NCI-H2171 treated with DMSO at 0.1 percent for 48 hours (cell line): ENCODE measurements at regions not wholly inside any gene's neighbourhood (a gene's known extent, or its start where the extent isn't known, plus 50 kb on each side); places are given as distances from the start of the nearest gene placed in this dataset.
"Not testable (repeated sequence)": the region's sequence is repeated elsewhere in the genome, so short reads cannot be mapped to it uniquely, and the experiment has no call there.

Experiments
- DNase-seq: peaks from one replicate; lab custom pipeline; 2025; lab: John Stamatoyannopoulos, UW

DNA sequence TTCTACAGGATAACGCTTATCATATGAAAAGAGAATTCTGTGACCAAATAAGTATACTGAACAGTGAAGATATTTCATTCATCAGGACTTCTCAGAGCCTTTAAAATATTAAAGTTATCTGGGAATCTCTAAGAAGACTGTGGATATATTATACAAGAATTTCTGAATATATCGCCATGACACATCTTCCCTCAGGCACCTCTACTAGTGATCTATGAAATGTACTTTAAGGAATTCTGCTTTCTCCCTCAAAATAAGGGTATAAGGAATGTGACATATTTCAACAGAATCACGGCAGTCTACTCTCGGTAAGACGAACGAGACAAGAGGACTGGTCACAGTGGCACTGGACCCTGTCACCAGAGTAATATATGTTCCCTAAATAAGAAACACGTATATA is 504.2 kb upstream of the PHF14 start:
- no peak for DNase-seq

DNA sequence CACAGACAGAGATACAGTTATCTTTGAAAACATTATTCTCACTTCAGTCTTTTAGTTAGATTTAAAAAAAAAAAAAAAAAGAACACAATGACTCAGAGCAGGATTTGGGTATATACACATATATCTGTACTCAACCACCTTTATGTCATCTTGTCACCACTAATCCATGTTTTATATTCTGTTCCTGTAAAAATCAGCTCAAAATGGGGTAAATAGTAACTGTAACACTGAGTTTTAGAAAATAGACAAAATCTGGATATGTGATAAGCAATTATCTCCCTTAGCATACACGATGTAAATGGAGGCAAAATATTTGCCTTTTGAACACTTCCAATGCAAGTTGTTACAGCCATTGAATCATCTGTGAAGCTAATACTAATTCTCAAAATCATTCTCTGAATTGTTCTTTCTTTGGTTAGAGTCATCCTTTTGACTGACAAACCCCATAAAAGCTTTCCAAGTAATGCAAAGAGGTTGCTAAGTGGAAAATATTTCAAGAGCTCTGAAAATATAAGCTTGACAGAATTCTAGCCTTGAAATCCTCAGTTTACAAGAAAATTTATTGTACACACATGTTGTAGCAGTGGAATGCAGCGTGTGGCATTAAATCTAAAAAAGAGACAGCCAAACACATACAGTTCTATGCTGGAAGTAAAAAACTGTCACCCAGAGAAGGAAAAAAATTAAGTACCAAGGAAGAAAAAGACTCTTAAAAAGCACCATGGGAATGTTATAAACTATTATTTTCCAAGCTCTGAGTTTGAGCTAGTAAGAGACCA is 502.2 kb upstream of the PHF14 start:
- no peak for DNase-seq

DNA sequence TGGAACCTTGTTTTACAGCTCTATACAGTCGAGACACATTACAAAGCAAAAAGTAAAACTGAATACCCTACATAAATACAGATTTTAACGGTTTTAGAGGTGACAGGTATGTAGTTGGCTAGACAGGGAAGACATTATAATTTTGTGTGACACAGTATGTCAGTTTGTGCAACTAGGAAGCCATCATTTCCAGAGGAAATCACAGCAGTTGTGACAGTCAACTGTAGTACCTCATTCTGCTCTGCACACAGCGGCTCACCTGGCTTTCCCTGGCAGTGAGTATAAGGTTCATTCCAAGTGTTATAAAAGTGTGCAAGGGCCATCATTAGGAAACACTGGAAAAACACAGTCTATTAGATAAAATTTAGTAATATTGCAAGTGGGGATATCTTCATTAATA is 501.6 kb upstream of the PHF14 start:
- no peak for DNase-seq

DNA sequence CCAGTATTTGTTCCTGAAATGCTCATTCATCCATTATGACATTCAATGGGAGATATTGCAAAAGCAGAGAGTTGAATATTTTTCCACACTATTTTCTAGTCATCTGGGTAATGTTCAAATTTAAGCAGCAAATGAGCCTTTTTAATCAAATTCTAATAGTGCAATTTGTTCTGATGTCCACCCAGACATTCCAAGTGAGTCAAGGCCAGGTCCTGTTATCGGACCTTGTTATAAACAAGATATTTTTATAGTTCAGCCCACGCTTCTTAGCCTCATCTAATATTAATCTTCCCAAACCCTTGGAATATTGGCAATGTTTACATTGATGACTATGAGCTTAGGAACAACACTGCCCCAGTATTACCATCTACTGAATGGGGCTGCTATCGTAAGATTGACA is 500.1 kb upstream of the PHF14 start:
- no peak for DNase-seq

DNA sequence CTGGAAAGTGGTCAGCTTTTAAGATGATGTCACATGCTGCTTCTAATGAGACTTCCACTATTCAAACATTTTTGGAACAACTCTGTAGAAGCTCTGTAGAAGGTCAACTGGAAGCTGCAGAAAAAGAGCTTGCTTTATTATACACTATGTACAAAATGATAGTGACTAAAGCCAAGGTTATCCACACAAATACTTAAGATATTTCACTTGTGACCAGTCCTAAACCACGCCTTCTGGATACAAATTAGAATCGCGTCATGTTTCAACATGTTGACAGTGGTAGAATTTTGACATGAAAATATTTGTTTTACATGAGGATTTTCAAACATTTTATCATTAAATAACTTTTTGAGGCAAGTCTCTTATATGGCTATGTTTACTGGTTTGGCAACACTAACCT is 499.6 kb upstream of the PHF14 start:
- DNase-seq = no peak

DNA sequence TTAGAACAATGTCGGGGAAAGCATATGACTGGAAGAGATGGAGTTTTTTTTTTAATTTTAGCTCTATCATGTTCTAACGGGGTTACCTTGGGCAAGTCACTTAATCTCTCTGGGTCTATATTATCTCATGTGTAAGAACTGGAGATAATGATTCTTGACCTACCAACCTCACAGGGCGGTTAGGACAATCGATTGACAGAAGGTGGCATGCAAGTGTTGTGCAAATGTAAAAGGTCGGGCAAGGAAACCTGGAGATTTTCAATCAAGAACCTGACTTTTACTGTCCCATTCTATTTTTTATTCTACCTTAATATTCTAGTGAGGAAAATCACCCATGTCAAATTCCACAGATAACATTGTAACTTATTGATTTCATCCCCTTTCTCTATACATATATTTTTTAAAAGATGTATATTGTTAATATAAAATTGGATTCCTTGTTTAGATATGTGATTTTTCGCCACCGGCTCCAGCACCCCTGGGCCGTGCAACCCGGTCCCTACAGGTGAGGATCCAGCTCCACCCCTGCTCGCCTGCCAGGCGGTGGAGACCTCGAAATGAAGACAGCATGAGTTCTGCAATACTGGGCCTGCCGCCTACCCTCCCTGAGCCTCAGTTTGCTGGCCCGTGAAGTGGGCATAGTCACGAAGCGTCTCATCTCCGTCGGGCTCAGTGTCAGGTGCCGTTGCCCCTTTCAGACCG is 497.6 kb upstream of the PHF14 start:
- no peak for DNase-seq

DNA sequence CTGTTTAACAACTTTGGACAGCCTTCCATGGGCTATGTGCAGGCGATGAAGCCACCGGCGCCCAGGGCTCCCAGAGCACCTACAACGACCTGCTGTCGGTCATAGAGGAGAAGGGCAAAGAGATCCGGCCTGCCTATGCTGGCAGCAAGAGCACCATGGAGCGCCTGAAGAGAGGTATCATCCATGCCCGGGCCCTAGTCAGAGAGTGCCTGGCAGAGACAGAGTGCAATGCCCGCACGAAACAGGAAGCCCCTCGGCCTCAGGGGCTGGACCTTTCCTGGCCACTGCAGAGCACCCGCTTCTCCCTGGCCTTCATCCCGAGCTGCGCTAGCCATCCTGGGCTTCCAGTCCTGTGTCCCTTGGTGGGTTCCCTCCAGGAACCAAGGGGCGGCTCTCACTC is 497.0 kb upstream of the PHF14 start:
- DNase-seq = no peak

DNA sequence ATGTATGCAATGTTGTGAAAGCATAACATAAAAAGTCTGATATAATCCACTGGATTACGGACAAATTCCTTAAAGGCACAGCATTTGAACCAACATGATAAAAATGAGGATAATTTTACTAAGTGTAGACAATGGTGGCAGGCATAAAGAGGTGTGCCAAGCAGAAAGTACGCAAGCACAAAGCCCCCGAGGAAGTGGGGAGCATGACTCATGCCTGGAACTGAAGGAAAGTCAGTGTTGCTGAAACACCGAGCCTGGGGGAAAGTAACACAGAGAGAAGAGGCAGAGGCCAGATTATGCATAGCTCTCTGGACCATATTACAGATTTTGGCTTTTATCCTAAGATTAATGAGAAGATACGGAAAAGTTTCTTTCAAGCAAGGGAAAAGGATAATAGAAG is 490.0 kb upstream of the PHF14 start:
- no peak for DNase-seq

DNA sequence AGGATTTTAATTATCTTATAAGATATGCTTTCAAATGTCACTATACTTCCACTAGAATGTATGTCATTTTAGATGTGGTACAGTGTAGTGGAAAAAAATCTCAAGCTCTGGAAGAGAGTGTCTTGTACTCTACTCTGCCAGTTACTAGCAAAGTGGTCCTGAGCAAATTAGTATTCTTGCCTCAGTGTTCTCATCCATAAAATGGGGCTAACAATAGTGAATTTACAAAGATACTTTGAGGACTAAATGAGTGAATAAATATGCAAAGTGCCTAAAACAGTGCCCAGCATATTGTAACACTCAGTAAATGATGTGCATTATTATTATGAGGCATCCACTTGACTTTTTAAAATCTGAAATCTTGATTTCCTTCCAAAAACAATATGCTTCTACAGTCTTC is 488.9 kb upstream of the PHF14 start:
- DNase-seq = no peak

DNA sequence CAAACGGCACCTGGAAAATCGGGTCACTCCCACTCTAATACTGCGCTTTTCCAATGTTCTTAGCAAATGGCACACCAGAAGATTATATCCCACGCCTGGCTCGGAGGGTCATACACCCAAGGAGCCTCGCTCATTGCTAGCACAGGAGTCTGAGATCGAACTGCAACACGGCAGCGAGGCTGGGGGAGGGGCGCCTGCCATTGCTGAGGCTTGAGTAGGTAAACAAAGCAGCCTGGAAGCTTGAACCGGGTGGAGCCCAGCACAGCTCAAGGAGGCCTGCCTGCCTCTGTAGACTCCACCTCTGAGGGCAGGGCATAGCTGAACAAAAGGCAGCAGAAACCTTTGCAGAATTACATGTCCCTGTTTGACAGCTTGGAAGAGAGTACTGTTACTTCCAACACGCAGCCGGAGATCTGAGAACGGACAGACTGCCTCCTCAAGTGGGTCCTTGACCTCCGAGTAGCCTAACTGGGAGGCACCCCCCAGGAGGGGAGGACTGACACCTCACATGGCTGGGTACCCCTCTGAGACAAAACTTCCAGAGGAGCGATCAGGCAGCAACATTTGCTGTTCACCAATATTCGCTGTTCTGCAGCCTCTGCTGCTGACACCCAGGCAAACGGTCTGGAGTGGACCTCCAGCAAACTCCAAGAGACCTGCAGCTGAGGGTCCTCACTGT is 472.3 kb upstream of the PHF14 start:
- DNase-seq = not testable (repeated sequence)

DNA sequence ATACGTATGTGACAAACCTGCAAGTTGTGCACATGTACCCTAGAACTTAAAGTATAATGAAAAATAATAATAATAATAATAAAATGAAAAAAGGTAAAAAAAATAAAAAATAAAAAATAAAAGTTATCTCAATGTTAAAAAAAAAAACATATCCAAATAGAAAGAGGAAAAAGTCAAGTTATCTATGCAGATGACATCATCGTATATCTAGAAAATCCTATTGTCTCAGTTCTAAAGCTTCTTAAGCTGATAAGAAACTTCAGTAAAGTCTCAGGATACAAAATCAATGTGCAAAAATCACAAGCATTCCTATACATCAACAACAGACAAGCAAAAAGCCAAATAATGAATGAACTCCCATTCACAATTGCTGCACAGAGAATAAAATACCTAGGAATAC is 466.6 kb upstream of the PHF14 start:
- no peak for DNase-seq

DNA sequence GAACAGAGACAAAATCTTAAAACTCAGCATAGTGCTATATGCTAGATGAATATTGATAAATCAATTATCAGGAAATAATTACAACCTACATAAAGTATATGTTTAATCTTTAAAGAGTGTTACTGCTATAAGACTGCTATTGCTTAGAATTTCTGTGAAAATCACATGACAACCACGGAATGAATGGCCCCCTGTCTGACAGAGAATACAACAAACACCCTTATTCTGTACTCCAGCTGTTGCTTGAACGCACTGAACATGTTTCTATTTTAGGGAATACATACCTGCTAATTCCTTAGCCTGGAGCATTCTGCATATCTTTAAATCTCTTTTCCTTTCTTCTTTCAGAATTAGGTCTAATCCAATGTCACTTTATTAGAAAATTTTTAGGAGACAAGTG is 452.4 kb upstream of the PHF14 start:
- no peak for DNase-seq

DNA sequence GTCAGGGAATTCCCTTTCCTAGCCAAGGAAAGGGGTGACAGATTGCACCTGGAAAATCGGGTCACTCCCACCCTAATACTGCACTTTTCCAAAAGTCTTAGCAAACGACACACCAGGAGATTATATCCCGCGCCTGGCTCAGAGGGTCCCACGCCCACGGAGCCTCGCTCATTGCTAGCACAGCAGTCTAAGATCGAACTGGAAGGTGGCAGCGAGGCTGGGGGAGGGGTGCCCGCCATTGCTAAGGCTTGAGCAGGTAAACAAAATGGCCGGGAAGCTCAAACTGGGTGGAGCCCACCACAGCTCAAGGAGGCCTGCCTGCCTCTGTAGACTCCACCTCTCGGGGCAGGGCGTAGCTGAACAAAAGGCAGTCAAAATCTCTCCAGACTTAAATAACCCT is 440.2 kb upstream of the PHF14 start:
- not testable (repeated sequence) for DNase-seq

DNA sequence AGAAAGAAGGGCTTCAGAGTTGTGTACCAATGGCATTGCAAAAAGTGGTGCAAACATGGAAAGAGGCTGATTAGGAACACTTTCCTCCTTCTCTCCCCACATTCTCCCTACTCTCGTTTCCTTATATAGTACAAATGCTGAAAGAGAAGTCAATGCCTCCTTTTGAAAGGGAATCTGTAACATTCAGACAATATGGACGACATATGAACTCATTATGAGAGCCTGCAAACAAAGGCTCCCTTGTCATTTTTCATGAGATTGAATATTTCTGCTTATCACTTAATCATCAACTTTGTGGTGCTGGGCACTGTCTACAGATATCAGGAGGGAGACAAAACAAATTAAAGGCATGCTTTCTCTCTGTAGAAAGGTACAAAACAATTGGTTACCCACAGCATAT is 437.1 kb upstream of the PHF14 start:
- no peak for DNase-seq

DNA sequence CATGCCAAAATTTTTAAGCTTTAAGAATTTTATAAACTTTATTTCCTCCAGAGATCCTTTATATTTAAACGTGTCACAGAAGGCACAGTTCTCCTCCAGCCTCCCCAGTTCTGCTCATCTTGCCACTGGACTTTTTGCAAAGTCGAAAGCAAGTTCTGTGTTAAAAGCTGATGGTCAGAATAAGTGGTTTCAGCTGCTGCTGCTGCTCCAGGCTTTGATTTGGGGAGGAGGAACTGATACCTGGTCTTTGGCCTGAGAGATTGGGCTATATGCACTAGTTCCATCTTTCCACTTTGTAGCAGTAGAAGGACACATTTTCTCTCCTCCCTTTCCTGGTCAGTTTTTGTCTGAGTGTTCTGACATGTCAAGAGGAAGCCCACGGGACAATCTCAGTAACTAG is 435.9 kb upstream of the PHF14 start:
- no peak for DNase-seq

DNA sequence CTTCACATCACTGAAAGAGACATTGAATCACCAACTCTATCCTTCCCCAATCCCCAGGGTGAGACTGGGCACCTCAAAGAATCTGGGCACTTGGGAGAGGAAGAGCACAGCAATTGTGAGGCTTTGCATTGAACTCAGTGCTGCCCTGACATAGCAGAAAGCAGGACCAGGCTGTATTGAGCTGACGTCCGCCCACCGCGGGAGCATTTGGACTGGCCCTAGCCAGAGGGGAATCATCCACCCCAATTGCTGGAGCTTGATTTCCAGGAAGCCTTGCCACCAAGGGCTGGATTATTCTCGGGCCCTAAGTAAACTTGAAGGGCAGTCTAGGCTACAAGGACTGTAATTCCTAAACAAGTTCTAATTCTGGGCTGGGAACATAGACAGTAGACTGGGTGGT is 416.3 kb upstream of the PHF14 start:
- DNase-seq = no peak

DNA sequence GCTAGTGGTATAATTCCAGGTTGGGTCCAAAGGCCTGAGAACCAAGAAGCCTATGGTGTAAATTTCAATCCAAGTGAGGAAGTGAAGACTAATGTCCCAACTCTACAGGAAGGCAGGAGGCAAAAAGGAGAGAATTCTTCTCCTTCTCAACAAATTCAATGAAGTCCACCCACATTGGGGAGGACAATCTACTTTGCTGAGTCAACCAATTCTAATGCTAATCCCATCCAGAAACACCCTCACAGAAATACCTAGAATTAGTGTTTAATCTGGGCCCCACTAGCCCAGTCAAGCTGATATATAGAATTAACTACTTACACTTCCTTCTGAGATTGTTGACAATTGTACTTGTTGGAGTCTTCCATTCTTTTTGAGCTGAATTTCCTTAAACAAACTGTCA is 413.2 kb upstream of the PHF14 start:
- no peak for DNase-seq

DNA sequence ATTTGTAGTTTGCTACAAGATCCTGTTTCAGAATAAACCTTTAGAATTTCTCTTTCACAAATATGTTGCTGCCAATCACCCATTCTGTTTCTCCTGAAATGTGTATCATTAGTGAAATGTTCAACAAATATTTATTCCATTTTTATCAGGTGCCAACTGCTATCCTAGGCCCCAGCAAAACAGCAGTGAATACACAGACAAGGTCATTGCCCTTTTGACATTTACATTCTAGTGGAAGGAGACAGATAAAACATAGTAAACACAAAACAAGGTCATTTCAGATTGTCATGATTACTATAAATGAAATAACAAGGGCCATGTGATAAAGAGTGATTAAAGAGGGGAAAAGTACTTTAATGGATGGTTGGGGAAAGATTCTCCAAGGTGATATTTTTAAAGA is 404.8 kb upstream of the PHF14 start:
- no peak for DNase-seq

DNA sequence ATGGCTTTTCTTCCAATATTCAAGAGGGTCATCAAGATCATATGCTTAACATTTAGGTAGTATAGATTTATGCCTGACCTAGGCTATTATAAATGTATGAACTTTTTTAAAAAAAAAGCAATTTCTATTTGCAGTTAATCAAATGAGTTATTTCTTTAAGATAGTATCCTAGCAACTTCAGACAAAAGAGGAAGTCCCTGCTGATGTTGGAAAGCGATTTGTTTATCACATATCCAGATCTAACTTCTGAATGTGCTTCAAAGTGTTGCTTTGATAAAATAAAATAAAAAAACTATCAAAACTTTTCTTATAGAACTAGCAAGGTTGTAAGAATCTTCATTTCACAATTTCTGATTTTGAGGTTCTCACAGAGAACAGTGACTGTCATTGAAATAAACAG is 401.9 kb upstream of the PHF14 start:
- no peak for DNase-seq

DNA sequence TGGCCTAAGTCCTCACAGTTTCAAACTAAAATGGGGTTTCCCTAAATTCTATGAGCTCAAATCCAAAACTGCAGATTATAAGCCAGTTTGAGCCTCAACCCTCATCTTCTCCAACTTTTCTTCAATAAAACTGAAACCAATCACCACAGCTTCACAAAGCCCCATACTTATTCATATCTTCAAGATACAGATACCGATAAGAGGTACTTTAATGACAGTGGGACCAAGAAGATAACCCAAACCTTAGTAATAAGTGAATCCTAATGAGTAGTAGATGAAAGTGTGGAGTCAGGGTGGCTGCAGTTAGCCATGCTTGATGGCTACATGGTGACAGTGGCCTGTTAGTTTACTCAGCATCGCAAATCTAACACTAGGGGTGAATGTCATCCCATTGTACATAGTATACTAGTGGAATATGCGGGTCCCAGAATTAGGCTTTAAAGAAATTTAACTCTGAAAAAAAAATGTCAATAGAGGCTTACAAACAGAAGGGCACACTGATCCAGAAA is 395.8 kb upstream of the PHF14 start:
- no peak for DNase-seq

DNA sequence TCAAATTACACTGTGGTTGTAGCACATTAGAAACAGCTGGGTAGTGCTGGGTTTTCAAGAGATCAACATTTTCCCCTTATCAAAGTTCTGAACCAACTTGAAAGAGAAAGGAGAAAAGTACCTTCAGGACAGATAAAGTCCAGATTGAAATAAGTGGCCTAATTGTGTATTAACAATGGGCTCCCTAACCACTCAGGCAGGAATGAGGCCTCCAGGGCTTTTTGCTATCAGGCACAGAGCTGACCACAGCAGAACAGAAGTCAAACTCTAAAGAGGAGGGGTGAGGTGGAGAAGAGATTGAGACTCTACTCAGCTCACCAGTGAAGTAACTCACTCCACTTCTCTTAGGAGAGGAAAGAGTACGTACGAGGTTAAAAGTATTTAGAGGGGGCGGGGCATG is 394.1 kb upstream of the PHF14 start:
- no peak for DNase-seq

DNA sequence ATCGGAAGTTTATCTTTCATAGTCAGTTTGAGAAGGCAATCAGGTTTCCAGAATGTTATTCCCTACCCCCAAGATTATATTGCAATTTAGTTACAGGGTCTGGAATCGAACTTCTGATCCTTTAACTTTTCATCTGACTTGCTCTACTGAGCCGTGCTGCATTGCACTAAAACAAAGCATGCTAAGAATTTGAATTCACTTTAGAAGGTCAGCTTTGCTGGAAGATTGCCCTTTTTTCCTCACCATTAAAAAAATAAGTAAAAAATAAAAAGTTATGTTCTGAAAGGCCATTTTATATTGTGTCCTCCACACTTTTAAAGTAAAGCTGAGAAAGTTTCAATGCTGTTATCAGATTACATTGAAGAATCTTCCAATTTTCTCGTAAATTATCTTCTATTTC is 388.8 kb upstream of the PHF14 start:
- DNase-seq = no peak

DNA sequence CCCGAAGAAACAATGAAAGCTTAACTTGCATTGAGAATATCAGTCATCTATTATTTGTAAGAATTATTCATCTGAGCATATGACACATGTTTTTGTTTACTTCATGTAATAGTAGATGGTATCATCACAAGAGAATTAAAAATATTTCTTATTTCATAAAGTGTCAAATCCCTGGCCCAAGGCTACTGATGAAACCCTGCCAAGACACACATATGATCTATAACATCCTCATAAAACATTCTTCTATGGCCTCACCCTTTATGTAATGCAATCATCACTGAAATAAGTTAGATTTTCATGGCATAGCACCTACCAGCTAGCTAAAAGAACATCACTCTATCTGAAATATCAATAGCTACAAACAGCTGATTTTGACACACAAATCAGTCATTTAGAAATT is 385.6 kb upstream of the PHF14 start:
- no peak for DNase-seq
